ENCODE measurements at regions not wholly inside any gene's neighbourhood (a gene's known extent, or its start where the extent isn't known, plus 50 kb on each side); places are given as distances from the start of the nearest gene placed in this dataset.

DNA sequence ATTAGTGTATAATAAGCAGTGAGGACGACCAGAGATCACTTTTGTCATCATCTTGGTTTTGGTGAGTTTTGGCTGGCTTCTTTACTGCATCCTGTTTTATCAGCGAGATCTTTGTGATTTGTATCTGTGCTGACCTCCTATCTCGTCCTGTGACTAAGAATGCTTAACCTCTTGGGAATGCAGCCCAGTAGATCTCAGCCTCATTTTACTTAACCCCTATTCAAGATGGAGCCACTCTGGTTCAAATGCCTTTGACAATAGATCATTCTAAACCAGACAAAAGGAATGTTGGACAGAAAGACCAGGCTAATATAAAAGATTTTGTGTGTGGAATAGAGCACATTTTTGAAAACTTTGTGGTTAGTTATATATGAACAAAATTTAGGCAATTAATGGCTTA is 618.5 kb upstream of the BCHE start:
- FAIRE-seq: no peak
- Histone ChIP-seq H3K4me3 (no peak overlapping the region), H3K4me1 (peaks cover 19% of the 10 kb centered on the region; the same call in 2 of the 3 replicates), H3K4me2 (no peak overlapping the region), H3K27ac (no peak overlapping the region), H3K9me3 (no peaks in the 10 kb centered on the region)
- ChIA-PET POLR2A (no interaction called here), CTCF (no interaction called here)
- TF ChIP-seq ESRRA (IDR thresholded peaks at IDR 0.05; ENCODE audit: borderline replicate concordance, low read length) (no peak), EHMT2 (IDR thresholded peaks at IDR 0.05; ENCODE audit: low read depth) (no peak), RNF2 (IDR thresholded peaks at IDR 0.05; ENCODE audit: borderline replicate concordance, low read depth) (no peak), GATA3 (IDR thresholded peaks at IDR 0.05; ENCODE audit: borderline replicate concordance) (peak; percentile 55; the same call in 1 of the 2 replicates)
- peak in 1 of 2 experiments; percentile 7 for DNase-seq (ENCODE audit: low read depth in 1 of 2, low spot score in 1 of 2)
- no peak; a peak in 1 of 6 replicates for ATAC-seq
- 23% methylated on average over 3 of the region's 3 CpGs for WGBS (ENCODE audit: missing lambda C conversion rate)

DNA sequence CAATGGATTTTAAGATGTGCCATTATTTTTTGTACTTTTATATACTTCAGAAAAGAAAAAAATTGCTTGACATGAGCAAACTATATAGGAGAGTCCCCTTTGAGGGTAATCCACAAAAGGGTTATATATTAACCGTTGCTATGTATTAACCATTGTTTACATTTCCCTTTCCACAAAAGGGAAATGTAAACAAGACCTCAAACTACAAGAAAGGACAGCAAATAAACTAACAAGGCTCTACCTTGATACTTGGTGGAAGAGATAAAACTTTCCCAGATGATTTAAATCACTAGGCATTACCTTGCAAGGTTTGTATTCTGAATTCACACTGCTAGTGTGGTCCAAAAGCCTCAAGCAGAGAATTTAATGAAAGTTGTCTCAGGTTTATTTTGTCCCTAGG is 616.3 kb upstream of the BCHE start:
- POLR2A ChIA-PET: no interaction called here
- peak in 1 of 2 experiments; percentile 82; a peak in 3 of 6 replicates for ATAC-seq
- TF ChIP-seq NPAS2 (CRISPR knock-in tag; IDR thresholded peaks at IDR 0.05; ENCODE audit: borderline replicate concordance) (no peak), FOXS1 (CRISPR knock-in tag; IDR thresholded peaks at IDR 0.05) (no peak), BHLHE40 (IDR thresholded peaks at IDR 0.05; ENCODE audit: low read depth, low read length) (no peak), GATA3 (IDR thresholded peaks at IDR 0.05; ENCODE audit: borderline replicate concordance) (peak; percentile 52; the same call in 1 of the 2 replicates), ESRRA (IDR thresholded peaks at IDR 0.05; ENCODE audit: borderline replicate concordance, low read length) (no peak), HOXA7 (CRISPR knock-in tag; IDR thresholded peaks at IDR 0.05) (no peak), HEYL (CRISPR knock-in tag; IDR thresholded peaks at IDR 0.05) (no peak)
- CTCF ChIA-PET: no interaction called here
- no peak overlapping the region for H3K4me3 ChIP-seq
- H3K27ac ChIP-seq: no peak overlapping the region
- H3K9me3 ChIP-seq: no peaks in the 10 kb centered on the region
- 0% methylated on average over 1 of the region's 1 CpG for WGBS (ENCODE audit: missing lambda C conversion rate)
- peak; percentile 5 to 41 for DNase-seq (ENCODE audit: low read depth in 1 of 2, low spot score in 1 of 2)
- no peak for FAIRE-seq
- peak overlapping the region; percentile 27 for H3K4me2 ChIP-seq
- peaks cover 19% of the 10 kb centered on the region; the same call in 2 of the 3 replicates for H3K4me1 ChIP-seq

DNA sequence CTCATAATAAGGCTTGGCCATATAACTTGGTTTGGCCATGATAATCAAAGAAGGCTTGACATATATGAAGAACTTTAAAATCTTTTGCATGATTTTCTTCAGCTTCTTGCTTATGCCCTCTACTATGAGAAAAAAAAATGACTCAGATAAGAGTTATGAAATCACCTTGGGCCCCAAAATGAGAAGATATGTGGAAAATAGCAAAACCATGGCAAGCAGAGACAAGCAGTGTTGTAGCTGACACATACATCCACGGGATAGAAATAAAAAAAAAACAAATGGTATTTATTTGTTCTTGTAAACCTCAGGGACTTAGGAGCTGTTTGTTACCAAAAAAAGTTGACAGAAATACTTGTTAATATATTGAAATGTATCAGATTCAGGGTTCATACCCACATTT is 614.8 kb upstream of the BCHE start:
- H3K4me2 ChIP-seq: no peak overlapping the region

DNA sequence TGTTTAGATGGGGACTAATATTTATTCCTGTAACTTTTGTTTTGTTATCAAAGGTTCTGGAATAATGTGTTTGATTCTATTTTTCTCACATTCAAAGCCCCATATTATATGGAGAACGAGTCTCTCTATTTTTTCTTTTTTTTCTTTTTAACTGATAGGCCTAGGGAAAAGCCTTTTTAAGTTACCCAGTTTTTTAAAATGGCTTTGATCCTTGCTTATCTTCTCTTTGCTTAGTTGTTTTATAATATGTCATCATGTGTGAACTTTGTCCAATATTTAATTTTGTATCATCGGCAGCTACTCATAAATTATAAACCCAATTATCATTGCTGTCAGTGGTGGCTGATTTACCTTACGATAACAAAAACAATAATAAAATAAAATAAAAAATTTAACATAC is 610.3 kb upstream of the BCHE start:
- no peaks in the 10 kb centered on the region for H3K9me3 ChIP-seq
- H3K27ac ChIP-seq: no peak overlapping the region
- FAIRE-seq (no peak), DNase-seq (ENCODE audit: low read depth in 1 of 2, low spot score in 1 of 2) (no peak), ATAC-seq (no peak)
- CTCF ChIA-PET: no interaction called here
- POLR2A ChIA-PET: no interaction called here
- H3K4me3 ChIP-seq: no peak overlapping the region
- WGBS (ENCODE audit: missing lambda C conversion rate): 62% methylated on average over 3 of the region's 3 CpGs
- no peaks in the 10 kb centered on the region for H3K4me1 ChIP-seq
- no peak overlapping the region for H3K4me2 ChIP-seq
- no peak for TF ChIP-seq CEBPB (IDR thresholded peaks at IDR 0.05)
- no peak for TF ChIP-seq RFX5 (IDR thresholded peaks at IDR 0.05)
- TF ChIP-seq GATA3 (IDR thresholded peaks at IDR 0.05; ENCODE audit: borderline replicate concordance): no peak
- no peak for TF ChIP-seq CHD2 (IDR thresholded peaks at IDR 0.05; ENCODE audit: low read length, partially characterized antibody)
- TF ChIP-seq, protein P1, sequence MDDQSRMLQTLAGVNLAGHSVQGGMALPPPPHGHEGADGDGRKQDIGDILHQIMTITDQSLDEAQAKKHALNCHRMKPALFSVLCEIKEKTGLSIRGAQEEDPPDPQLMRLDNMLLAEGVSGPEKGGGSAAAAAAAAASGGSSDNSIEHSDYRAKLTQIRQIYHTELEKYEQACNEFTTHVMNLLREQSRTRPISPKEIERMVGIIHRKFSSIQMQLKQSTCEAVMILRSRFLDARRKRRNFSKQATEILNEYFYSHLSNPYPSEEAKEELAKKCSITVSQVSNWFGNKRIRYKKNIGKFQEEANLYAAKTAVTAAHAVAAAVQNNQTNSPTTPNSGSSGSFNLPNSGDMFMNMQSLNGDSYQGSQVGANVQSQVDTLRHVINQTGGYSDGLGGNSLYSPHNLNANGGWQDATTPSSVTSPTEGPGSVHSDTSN (IDR thresholded peaks at IDR 0.05): no peak
- TF ChIP-seq, protein P2, sequence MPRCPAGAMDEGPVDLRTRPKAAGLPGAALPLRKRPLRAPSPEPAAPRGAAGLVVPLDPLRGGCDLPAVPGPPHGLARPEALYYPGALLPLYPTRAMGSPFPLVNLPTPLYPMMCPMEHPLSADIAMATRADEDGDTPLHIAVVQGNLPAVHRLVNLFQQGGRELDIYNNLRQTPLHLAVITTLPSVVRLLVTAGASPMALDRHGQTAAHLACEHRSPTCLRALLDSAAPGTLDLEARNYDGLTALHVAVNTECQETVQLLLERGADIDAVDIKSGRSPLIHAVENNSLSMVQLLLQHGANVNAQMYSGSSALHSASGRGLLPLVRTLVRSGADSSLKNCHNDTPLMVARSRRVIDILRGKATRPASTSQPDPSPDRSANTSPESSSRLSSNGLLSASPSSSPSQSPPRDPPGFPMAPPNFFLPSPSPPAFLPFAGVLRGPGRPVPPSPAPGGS (IDR thresholded peaks at IDR 0.05): no peak
- no peak for TF ChIP-seq NR3C1 (IDR thresholded peaks at IDR 0.05)
- TF ChIP-seq KDM1A (IDR thresholded peaks at IDR 0.05; ENCODE audit: low read depth): no peak
- no peak for TF ChIP-seq HOXA7 (CRISPR knock-in tag; IDR thresholded peaks at IDR 0.05)
- TF ChIP-seq, protein P3, sequence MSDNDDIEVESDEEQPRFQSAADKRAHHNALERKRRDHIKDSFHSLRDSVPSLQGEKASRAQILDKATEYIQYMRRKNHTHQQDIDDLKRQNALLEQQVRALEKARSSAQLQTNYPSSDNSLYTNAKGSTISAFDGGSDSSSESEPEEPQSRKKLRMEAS (IDR thresholded peaks at IDR 0.05): no peak
- no peak for TF ChIP-seq RARB (CRISPR knock-in tag; IDR thresholded peaks at IDR 0.05)

More for the DNA sequence above, 614.8 kb upstream of the BCHE start:
- no peak overlapping the region for H3K4me3 ChIP-seq
- FAIRE-seq (no peak), DNase-seq (ENCODE audit: low read depth in 1 of 2, low spot score in 1 of 2) (no peak), ATAC-seq (no peak)
- no peak for TF ChIP-seq CBX8 (IDR thresholded peaks at IDR 0.05)
- TF ChIP-seq RFX5 (IDR thresholded peaks at IDR 0.05): no peak
- no peak for TF ChIP-seq TFCP2L1 (CRISPR knock-in tag; IDR thresholded peaks at IDR 0.05)
- no peak for TF ChIP-seq FOSB (CRISPR knock-in tag; IDR thresholded peaks at IDR 0.05)
- no peak for TF ChIP-seq JUNB (IDR thresholded peaks at IDR 0.05)
- no peak for TF ChIP-seq TP53 (CRISPR knock-in tag; IDR thresholded peaks at IDR 0.05)
- no peak for TF ChIP-seq EHF (CRISPR knock-in tag; IDR thresholded peaks at IDR 0.05)
- TF ChIP-seq ZC3H11A (IDR thresholded peaks at IDR 0.05): no peak
- H3K9me3 ChIP-seq: no peaks in the 10 kb centered on the region
- POLR2A ChIA-PET: no interaction called here
- CTCF ChIA-PET: no interaction called here
- no peak overlapping the region for H3K27ac ChIP-seq
- 45% methylated on average over 1 of the region's 1 CpG for WGBS (ENCODE audit: missing lambda C conversion rate)
- H3K4me1 ChIP-seq: peaks cover 19% of the 10 kb centered on the region; the same call in 2 of the 3 replicates
